Activated CD4-positive, alpha-beta T cell treated with anti-CD3 and anti-CD28 coated beads, Interleukin-2, Interleukin-4, amounts not matched to agents 100 ng/mL and 50 ng/mL, durations not matched to agents 16 hours and 8 hours (primary cell): ENCODE measurements at regions not wholly inside any gene's neighbourhood (a gene's known extent, or its start where the extent isn't known, plus 50 kb on each side); places are given as distances from the start of the nearest gene placed in this dataset.

Experiments used
- DNase-seq: peaks from one replicate; pipeline ENCODE4 v3.0.0-alpha.2; 2020; ENCODE audit warnings: low spot score

- no peak for DNase-seq
These were observed 709.5 kb downstream of the KCNJ2 start for GRCh38 chr17:70878879-70879278.

GRCh38 chr17:70879401-70879800, 710.1 kb downstream of the KCNJ2 start:
- no peak for DNase-seq

- DNase-seq = no peak
These were observed 711.8 kb downstream of the KCNJ2 start for GRCh38 chr17:70881093-70881492.

- no peak for DNase-seq
These were observed 713.2 kb downstream of the KCNJ2 start for GRCh38 chr17:70882504-70882903.

GRCh38 chr17:70886648-70887047, 717.3 kb downstream of the KCNJ2 start:
- no peak for DNase-seq

GRCh38 chr17:70888324-70888723, 719.0 kb downstream of the KCNJ2 start:
- no peak for DNase-seq

GRCh38 chr17:70891306-70891705, 722.0 kb downstream of the KCNJ2 start:
- no peak for DNase-seq

GRCh38 chr17:70892527-70892926, 723.2 kb downstream of the KCNJ2 start:
- DNase-seq = no peak

- no peak for DNase-seq
These were observed 727.5 kb downstream of the KCNJ2 start for GRCh38 chr17:70896843-70897242.

GRCh38 chr17:70897446-70897845, 728.1 kb downstream of the KCNJ2 start:
- no peak for DNase-seq

GRCh38 chr17:70901870-70902269, 732.5 kb downstream of the KCNJ2 start:
- DNase-seq = no peak

- no peak for DNase-seq
These were observed 736.5 kb downstream of the KCNJ2 start for GRCh38 chr17:70905796-70906195.

GRCh38 chr17:70906808-70907207, 737.5 kb downstream of the KCNJ2 start:
- DNase-seq = no peak

- DNase-seq = no peak
These were observed 743.6 kb downstream of the KCNJ2 start for GRCh38 chr17:70912716-70913485.

- no peak for DNase-seq
These were observed 747.1 kb downstream of the KCNJ2 start for GRCh38 chr17:70916469-70916868.

GRCh38 chr17:70919241-70919640, 749.9 kb downstream of the KCNJ2 start:
- DNase-seq = no peak

GRCh38 chr17:70920416-70920815, 751.1 kb downstream of the KCNJ2 start:
- no peak for DNase-seq

GRCh38 chr17:70922268-70922667, 752.9 kb downstream of the KCNJ2 start:
- no peak for DNase-seq

- no peak for DNase-seq
These were observed 755.4 kb downstream of the KCNJ2 start for GRCh38 chr17:70924776-70925175.

GRCh38 chr17:70929226-70929625, 759.9 kb downstream of the KCNJ2 start:
- no peak for DNase-seq

GRCh38 chr17:70934231-70934630, 764.9 kb downstream of the KCNJ2 start:
- DNase-seq = no peak

- no peak for DNase-seq
These were observed 765.5 kb downstream of the KCNJ2 start for GRCh38 chr17:70934835-70935234.

GRCh38 chr17:70936724-70937123, 767.4 kb downstream of the KCNJ2 start:
- no peak for DNase-seq

GRCh38 chr17:70938336-70938735, 769.0 kb downstream of the KCNJ2 start:
- no peak for DNase-seq
